ENCODE measurements at regions not wholly inside any gene's neighbourhood (a gene's known extent, or its start where the extent isn't known, plus 50 kb on each side); places are given as distances from the start of the nearest gene placed in this dataset.

- CTCF ChIA-PET: no interaction called here
- H3K4me2 ChIP-seq (ENCODE audit: insufficient read depth, low read length): no peak overlapping the region
- TF ChIP-seq MYC (IDR thresholded peaks at IDR 0.05; ENCODE audit: low read depth, low read length) (no peak), JUN (IDR thresholded peaks at IDR 0.05; ENCODE audit: borderline replicate concordance, insufficient read depth, insufficient read length, low read depth) (no peak), MAX (IDR thresholded peaks at IDR 0.05; ENCODE audit: insufficient read depth, insufficient read length) (no peak), FOS (IDR thresholded peaks at IDR 0.05; ENCODE audit: borderline replicate concordance, insufficient read depth, low read length) (no peak), EZH2 (IDR thresholded peaks at IDR 0.05; ENCODE audit: borderline replicate concordance, low read depth, low read length, severe bottlenecking) (no peak), POLR2AphosphoS5 (IDR thresholded peaks at IDR 0.05; ENCODE audit: insufficient read depth, low read depth, low read length) (no peak), GATA2 (IDR thresholded peaks at IDR 0.05; ENCODE audit: insufficient read depth, insufficient read length, low read depth, low read length) (no peak), POLR2A (IDR thresholded peaks at IDR 0.05; ENCODE audit: low read depth, low read length) (no peak)
- TF ChIP-seq, protein P1, sequence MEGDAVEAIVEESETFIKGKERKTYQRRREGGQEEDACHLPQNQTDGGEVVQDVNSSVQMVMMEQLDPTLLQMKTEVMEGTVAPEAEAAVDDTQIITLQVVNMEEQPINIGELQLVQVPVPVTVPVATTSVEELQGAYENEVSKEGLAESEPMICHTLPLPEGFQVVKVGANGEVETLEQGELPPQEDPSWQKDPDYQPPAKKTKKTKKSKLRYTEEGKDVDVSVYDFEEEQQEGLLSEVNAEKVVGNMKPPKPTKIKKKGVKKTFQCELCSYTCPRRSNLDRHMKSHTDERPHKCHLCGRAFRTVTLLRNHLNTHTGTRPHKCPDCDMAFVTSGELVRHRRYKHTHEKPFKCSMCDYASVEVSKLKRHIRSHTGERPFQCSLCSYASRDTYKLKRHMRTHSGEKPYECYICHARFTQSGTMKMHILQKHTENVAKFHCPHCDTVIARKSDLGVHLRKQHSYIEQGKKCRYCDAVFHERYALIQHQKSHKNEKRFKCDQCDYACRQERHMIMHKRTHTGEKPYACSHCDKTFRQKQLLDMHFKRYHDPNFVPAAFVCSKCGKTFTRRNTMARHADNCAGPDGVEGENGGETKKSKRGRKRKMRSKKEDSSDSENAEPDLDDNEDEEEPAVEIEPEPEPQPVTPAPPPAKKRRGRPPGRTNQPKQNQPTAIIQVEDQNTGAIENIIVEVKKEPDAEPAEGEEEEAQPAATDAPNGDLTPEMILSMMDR (IDR thresholded peaks at IDR 0.05; ENCODE audit: extremely low read depth in 1 of 2, insufficient read depth in 1 of 2, low read depth in 1 of 2, low read length in 2 of 2): no peak
Observed at GRCh38 chr6:93794166-93794565, 374.8 kb upstream of the EPHA7 start.

More at GRCh38 chr6:93794166-93794565, 374.8 kb upstream of the EPHA7 start:
- no peak overlapping the region for H3K4me3 ChIP-seq (replicated peaks in 1 of 3; ENCODE audit: insufficient read depth in 1 of 3, low read depth in 1 of 3, low read length in 3 of 3)
- H3K4me1 ChIP-seq (ENCODE audit: control insufficient read depth, extremely low read depth, insufficient read depth, low read length): no peaks in the 10 kb centered on the region
- POLR2A ChIA-PET: no interaction called here
- intact Hi-C loops (cut with micrococcal nuclease): no loop called here
- no peak overlapping the region for H2AFZ ChIP-seq (ENCODE audit: low read depth, low read length)
- H3K79me2 ChIP-seq (ENCODE audit: control insufficient read depth, insufficient read depth, low read length): no peaks in the 10 kb centered on the region
- H3K27me3 ChIP-seq (ENCODE audit: control insufficient read depth in 2 of 2, insufficient read depth in 2 of 2, low read length in 2 of 2): no peaks in the 10 kb centered on the region
- DNase-seq (ENCODE audit: low read depth, low spot score) (no peak), FAIRE-seq (no peak)
- H3K27ac ChIP-seq (ENCODE audit: insufficient read depth, low read depth, low read length): no peak overlapping the region
- H3K36me3 ChIP-seq (ENCODE audit: control insufficient read depth in 2 of 2, extremely low read depth in 1 of 2, insufficient read depth in 2 of 2, low read length in 2 of 2): no peaks in the 10 kb centered on the region
- no peaks in the 10 kb centered on the region for H4K20me1 ChIP-seq (replicated peaks; ENCODE audit: control insufficient read depth, extremely low read depth, insufficient read depth, low read length)
- no peak overlapping the region for H3K9ac ChIP-seq (replicated peaks; ENCODE audit: extremely low read depth, insufficient read depth, low read length)
- BruUV-seq (replicated peaks): no TSS peak
- dilution Hi-C loops (cut with MboI; ENCODE audit: extremely low pct_ligation_motif_present, low sequenced_read_pairs): no loop called here
- H3K9me3 ChIP-seq (replicated peaks; ENCODE audit: control insufficient read depth, insufficient read depth, low read length): no peaks in the 10 kb centered on the region
- H3K9me1 ChIP-seq (replicated peaks; ENCODE audit: control insufficient read depth, extremely low read depth, insufficient read depth, low read length): no peaks in the 10 kb centered on the region
